Stimulated activated CD4-positive, alpha-beta T cell treated with anti-CD3 and anti-CD28 coated beads, Interleukin-2, amount 100 ng/mL, for 48 hours (primary cell): ENCODE measurements at regions not wholly inside any gene's neighbourhood (a gene's known extent, or its start where the extent isn't known, plus 50 kb on each side); places are given as distances from the start of the nearest gene placed in this dataset.

Experiments used
- DNase-seq, 2 donors: peaks; one replicate each; pipeline ENCODE4 v3.0.0-alpha.2; 2020

DNA sequence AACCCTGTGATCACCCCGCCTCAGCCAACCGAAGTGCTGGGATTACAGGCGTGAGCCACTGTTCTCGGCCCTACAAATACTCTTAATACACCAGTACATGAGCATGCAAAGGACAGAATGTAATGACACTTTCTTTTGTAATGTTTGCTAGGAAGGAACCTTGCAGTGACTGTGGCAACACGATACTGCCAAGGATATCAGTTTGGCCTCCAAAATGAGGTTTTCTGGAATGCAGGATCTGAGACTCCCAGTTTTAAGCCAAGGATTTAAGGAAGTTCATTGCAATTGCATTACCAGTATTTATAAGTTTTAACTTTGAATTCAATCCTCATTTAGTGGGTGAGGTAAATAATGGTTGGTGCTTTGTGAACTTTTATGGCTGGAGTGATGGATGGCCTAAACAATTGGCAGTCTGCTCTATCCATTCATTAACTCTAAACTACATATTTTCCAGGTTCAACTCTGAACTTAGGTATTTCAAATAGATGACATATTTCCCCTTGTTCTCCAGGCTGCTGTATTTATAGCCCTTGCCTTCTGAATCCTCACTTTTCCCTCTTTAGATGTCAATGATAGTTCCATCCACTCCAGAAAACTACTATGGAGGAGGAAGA lies 330.3 kb downstream of the C11orf87 start:
- no peak for DNase-seq

DNA sequence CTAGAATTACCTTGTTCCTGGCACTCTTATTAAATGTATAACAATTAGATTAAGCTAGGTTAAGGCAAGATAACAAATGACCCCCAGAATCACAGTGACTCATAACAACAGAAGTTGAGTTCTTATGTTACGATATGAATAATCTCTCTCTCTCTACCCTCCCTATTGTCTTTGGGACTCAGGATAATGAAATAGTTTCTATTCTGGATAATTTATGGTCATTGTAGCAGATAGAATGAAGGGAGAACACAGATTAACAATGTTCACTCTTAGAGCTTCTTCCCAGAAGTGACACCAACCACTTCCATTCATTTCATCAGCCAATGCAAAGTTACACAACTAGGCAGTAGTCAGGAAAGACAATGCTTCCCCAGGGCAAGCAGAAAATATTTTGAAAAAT lies 334.5 kb downstream of the C11orf87 start:
- no peak for DNase-seq

DNA sequence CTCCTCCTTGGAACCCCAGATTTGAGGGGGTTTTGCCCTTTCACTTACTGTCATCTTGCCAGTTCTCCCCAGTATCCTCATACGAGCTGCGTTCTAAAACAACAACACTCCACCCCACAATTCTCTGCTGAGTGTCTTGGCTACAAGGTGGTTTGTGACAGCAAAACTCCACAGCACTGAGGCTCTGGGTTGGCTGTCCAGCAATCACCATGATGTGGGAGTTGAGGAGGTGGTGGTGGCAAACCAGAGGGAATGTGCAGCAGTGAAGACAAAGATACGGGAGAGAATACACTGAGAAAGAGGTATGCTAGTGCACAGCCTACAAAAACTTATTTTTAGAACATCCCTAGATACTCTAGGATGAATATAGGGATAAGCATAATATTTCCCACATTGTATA lies 335.0 kb downstream of the C11orf87 start:
- DNase-seq = no peak

DNA sequence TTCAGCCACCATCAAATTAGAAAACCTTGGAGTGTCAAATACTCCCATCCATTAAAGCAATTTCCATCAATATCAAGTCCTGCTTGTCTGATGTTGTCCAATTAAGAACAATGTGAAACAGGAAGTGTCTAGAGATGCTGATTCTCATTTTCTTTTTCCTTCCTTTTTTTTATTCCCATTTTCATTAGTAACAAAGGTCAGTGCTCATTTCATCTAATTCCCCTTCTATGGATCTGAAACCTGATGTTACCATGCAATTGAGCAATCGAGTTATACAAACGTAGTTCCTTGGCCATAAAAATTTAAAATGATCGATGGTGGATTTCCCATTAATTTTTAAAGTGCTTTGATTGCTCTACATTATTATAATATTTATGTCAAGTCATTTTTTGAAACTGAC lies 330.6 kb upstream of the ZC3H12C start:
- DNase-seq = no peak

DNA sequence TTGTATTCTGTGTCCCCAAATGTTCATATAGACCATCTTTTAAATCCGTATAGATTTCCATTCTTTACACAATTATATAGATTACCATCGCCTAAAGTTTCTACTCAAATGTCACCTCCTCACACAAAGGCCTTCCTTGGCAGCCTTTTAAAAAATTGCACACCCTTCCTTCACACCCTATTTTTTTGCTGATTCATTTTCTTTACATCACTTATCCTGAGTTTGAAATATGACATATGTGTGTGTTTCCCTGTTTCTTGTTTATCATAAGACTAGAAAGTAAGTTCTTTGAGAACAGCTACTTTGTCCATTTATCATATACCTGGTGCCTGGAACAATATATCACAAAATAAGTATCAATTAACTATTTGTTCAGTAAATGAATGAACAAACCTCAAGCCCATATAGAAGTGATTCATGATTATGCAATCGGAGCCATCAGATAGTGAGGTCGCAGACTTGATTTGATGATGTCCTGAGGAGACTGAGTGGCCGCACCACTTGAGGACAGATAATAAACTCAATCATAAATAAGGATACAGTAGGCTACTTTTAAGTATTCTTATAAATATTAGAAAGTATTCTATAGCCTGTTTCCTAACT lies 327.4 kb upstream of the ZC3H12C start:
- DNase-seq = no peak

DNA sequence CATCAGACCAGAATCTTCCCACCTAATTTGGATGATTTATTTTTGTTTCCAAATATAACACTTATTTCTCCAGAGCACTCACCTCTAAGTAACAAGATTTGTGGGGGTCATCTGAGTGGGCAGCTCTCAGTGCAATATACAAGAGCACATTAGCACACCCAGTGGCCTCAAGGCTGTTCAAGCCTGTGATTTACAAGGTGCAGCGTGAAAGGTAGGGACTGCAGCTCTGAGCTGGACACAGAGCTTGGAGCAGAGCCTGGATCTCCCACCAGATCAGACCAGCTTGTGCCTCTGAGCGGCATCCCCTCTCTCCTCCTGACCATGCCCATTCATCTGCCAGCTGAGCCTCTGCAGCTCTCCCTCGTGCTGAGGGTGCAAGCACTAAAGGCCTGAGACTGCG lies 323.3 kb upstream of the ZC3H12C start:
- no peak for DNase-seq

DNA sequence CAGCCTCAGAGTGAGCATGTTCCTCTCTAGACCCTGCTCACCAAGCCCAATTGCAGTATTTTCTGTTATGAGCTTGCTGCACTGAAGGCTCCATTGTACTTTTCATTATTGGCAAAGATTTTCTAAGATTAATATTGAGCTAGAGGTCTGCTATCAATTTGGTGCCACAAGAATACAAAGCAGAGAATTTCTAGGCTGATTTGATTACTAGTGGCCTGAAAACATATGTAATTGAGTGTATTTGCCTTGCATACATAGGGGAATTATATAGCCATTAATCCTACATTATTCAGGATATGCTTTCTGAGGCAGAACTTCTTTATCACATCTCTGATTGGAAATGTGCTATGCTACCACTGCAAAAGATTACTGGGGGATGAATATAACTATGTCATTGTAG lies 322.9 kb upstream of the ZC3H12C start:
- DNase-seq = no peak

DNA sequence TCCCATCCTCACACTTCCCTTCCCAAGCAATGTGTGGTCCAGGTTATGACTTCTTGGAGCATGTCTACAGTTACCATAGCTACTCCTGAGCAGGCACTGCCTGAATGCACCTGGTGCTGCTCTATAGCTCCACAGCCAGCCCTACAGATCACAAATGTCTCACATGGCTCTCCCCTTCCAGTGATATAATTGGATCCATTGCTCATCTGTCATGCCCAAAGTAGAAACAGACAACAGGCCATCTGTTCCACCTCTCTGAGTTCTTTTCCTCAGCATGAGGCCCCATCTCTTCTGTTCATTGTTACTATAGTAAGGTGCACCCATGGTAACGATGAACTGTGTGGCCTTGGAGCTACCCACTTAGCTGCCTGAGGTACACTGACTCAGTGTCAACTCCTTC lies 320.3 kb upstream of the ZC3H12C start:
- no peak for DNase-seq

DNA sequence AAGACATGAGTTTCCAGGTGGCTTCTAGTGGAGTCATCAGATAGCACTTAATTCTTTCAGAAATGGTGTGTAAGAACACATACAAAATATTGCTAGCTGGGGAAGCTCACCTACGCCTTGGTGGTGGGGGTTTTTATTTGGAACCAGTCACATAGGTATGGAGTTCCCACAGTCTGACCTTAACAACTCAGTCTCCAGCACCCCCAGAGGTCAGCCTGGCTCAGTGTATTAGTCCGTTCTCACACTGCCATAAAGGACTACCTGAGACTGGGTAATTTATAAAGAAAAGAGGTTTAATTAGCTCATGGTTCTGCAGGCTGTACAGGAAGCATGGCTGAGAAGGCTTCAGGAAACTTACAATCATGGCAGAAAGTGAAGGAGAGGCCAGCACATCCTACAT lies 317.5 kb upstream of the ZC3H12C start:
- DNase-seq = no peak

DNA sequence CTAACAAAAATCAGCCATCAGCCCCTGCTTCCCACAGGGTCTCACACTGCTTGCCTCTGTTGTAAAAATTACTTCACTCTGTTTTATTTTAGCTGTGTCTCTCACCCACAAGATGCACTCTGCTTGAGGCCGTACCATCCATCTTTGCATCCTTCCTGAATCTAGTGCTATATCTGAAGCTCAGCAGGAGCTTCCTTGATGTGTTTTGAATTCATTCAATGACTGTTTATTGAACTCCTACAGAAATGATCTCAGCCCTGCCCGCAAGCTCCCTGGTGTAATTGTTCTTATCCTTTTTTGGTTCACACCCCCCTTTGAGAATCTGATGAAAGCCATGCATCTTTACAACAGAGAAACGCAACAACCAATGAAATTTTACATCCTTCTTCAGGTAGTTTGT lies 310.2 kb upstream of the ZC3H12C start:
- no peak for DNase-seq

DNA sequence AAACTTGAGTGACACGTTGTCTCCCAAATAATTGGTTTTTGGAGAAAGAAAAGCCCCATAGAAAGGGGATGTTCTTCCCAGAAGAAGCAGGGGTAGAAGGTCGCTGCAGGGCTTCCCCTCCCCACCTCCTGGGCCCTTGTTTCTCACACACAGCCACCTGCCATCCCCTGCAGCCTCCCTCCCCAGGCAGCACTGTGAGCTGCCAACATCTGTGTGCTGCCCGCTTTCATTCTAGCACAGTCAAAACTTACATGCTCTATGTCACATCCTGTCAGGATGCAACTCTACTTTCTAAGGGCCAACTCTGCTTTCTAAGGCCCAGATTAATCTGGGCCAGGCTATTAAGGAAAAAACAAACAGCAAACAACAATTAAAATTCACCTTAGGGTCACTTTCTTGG lies 309.4 kb upstream of the ZC3H12C start:
- no peak for DNase-seq

DNA sequence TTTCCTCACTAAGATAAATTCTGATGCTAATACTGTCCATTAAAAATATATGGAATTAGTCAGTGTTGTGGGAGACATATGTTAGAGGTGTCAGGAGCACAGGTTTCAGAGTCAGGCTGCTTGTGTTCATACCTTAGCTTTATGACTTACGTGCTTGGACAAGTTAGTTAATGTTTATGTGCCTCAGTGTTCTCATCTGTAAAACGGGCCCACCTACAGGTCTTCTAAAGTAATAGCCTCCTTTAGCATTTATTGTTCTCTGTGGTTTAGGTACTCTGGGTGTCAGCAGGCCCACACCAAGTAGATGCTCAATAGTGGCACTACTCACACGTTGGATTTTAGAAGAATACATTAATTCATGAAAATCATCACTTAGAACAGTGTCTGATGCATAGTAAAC lies 308.7 kb upstream of the ZC3H12C start:
- DNase-seq = no peak

DNA sequence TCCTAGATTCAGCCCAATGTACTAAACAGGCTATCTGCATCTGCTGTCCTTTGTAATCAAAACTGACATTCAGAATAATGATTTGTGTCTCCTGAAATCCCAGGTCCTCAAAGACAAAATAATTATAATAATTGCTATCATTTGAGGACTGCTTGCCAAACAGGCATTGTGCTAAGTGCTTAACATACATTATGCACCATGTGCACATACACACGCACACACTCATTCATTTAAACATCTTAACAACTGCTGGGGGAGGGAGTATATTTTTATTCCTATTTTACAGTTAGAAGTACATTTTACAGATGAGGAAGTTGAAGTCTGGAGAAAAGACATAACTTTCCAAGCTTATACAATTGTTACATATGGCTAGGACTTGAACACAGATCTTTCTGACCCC lies 308.0 kb upstream of the ZC3H12C start:
- no peak for DNase-seq

DNA sequence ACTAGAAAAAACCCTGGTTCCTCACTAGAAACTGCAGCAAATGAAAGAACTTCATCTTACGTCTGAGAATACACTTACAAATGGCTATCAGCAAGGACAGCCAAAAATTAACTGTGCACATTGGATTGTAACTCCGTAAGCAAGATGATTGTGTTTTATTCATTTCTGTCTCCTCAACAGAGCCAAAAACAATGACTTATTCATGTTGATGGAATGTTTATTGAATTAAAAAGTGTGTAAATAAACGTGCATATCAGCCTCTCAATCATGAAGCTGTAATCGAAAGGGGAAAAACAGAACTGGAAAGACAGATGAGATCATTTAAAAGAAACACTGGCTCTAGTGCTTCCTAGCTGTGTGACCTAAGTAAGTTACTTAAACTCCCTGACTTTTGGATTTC lies 307.5 kb upstream of the ZC3H12C start:
- DNase-seq = no peak

DNA sequence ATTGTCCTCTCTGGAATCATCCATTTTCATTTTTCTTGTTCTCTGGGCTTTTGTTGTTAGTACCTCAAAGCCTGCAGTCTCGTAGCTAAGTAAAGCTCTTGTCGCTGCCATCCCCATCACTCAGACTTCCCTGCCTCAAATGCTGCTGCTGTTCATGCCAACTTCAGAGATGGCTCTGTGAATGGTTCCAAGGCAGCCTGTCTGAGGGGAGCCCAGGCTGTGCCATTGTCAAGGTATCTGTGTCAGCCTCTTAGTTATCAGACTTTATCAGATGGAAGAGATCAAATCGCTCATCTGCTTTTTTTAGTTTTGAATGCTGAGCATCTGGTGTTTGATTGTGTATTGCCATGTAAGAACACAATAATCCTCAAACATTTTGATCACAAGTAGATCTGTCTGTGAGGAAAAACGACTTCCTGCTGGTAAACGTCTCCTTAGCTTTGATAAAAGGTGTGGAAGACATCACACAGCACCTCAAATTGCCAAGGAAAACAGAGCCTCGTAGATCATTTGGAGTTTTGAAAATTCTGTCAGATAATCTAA lies 304.2 kb upstream of the ZC3H12C start:
- no peak for DNase-seq

DNA sequence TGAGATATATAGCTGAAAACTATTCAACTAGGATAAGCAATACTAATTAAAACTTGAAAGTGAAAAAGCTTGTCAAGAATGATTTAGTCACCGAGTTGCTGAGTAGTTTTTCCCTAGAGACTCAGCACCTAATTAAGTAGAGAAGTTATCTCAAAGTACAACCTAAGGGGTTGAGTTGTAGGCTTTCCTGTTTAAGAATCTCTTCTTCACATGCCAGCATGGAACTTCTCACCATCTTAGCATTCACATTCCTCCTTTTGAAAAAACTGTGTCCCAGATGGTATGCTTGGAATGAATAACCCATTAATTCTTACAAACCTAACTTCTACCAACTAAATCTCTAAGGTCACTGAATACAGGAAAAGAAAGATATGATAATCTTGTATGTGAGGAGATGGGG lies 303.3 kb upstream of the ZC3H12C start:
- no peak for DNase-seq

DNA sequence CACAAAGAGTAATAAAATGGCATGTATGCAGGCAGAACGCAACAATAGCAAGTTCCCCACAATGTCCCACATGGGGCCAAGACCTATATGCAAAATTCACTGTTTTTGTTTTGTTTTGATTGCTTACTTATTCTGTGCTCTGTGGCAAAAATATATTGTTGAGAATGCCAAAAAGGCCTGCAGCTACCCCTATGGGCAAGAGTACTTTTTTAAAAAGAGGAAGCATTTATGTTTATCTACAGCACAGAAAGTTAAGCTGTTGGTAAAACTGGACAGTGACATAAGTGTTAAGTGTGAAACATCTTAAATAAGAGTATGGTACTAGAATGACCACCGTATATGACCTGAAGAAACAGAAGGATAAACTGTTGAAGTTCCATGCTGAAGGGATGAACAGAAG lies 301.9 kb upstream of the ZC3H12C start:
- no peak for DNase-seq

DNA sequence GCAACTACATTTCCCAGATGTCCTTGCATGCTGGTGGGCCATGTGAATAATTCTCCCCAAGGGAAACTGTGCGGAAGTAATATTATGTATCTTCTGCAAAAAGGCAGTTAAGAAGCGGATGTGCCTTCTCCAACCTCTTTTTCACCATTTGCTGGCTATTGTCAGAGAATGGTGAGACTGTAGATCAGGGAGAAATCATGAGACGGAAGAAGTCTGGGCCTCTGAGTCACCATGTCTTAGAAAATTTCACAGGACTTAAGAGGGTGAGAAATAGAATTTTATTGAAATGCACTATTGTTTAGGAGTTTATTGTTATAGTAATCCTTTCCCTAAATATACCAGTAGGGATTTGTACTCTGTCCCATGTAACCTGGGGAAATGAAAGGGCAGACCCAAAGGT lies 298.7 kb upstream of the ZC3H12C start:
- DNase-seq = no peak

DNA sequence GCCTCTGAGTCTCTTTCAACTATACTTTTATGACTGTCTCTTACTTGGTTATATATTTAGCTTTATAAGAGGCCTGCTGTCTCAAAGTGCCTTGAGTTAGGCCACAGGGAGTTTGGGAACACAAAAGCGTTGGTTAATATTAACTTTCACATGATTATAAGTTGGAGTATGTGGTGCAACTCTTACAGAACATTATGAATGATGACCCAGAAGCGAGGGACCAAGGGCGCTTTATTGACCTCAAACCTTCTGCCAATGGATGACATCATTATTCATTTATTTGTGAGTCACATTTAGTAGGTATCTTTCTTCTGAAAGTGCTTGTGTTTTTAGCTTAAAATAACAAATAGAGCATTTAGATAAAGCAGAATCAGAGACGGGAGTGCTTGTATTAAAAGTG lies 298.0 kb upstream of the ZC3H12C start:
- DNase-seq = no peak

DNA sequence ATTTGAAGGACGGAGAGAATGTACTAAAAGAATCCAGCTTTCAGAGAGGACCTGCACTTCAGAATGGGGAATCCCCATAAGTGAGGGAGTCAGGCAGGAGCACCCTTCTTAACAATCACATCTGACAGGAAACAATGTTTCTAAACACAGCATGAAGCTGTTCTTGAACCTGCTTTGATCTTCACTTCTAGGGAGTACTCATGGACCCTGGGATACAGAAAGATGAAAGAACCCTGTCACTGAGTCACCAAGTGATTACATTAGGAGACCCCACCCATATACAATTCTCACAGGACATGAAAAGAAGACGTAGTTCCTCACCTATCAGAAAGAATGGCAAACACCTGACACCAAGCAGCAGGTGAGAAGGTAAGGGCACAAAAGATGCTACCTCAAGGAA lies 296.9 kb upstream of the ZC3H12C start:
- DNase-seq = no peak

DNA sequence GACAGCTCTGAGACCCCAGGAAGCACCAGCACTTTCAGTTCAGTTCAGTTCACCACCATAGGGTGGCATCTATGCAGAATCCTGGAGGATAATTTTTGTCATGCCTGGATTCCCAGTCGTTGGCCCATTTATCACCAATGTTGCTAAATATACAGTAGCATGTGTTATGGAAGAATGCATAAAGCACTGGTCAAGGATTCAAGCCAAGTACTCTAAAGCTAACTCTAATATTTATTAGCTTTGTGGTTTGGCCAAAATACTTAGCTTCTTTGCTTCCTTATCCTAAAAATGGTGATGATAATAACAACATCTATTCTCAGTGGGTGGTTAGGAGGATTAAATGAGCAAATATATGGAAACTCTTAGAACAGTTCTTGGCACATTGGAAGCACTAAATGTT lies 294.7 kb upstream of the ZC3H12C start:
- DNase-seq = no peak

DNA sequence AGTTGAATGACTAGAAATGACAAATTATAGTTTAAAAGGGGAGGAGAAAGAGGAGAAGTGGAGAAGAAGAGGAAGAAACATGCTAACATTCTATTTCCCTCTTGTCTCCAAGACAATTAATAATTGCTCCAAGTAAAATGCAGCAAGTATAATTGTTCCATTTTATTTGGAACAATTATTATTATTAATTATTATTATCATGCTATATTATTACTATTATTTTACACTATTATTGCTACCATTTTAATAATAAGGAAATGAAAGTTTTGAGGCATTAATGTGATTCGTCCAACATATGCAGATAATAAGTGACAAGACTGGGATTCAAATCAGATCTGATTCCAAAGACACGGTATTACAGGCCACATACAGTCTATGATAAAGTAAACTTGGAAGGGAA lies 293.6 kb upstream of the ZC3H12C start:
- no peak for DNase-seq

DNA sequence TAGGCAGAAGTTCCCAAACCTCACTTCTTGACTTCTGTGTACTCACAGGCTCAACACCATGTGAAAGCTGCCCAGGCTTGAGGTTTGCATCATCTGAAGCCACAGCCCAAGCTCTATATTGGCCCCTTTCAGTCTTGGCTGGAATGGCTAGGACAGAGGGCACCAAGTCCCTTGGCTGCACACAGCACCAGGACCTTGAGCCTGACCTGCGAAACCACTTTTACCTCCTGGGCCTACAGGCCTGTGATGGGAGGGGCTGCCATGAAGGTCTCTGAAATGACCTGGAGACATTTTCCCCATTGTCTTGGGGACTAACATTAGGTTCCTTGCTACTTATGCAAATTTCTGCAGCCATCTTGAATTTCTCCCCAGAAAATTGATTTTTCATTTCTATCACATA lies 288.3 kb upstream of the ZC3H12C start:
- no peak for DNase-seq

DNA sequence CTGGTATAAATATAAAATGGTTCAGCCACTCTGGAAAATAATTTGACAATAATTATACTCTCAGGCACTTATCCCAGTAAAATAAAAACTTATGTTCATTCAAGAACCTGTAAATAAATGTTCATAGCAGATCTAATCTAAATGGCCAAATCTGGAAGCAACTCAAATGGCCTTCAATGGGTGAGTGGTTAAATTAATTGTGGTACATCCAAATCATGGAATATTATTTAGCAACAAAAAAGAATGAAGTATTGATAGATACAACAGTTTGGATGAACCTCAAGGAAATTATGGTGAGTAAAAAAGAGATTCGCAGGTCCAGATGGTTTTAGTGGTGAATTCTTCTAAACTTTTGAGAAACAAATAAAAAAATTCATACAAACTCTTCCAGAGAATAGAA lies 287.0 kb upstream of the ZC3H12C start:
- DNase-seq = no peak

DNA sequence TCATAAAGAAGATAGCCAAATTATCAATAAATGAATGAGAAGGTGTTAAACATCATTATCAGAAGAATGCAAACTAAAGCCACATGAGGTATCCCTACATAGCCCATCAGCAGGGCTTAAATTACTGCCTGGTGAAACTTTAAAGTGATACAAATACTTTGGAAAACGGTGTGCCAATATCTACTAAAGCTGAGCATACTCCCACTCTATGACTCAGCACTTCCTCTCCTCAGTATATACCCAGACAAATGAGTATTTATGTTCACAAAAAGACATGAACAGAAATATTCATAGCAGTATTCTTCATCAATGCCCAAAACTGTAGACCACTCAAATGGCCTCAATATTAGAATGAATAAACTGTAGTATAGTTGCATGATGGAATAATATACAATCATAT lies 284.6 kb upstream of the ZC3H12C start:
- DNase-seq = no peak
